Body of pancreas (tissue), 4 donors: ENCODE measurements at regions not wholly inside any gene's neighbourhood (a gene's known extent, or its start where the extent isn't known, plus 50 kb on each side); places are given as distances from the start of the nearest gene placed in this dataset.
A peak's percentile ranks its signal among the peaks of the same experiment; 100 is the strongest.

Source experiments
- ATAC-seq: fragments of 150-250 bp; one replicate; pipeline ENCODE4 v1.9.1; 2016
- DNase-seq, 4 donors: peaks; one replicate each; pipeline ENCODE4 v3.0.0-alpha.2; 2019
- H3K27ac ChIP-seq, 4 donors: fragments of 200-600 bp; sonication (generic); 1 replicate in 3 of 4; 2 replicates in 1 of 4; pipeline versions ENCODE4 v1.5.1 to v1.6.1; 2016 to 2019; ENCODE audit warnings: mild to moderate bottlenecking in 1 of 4, mixed read lengths in 1 of 4, moderate library complexity in 1 of 4
- H3K27me3 ChIP-seq, 2 donors: fragments of 200-600 bp; sonication (generic); one replicate each; pipeline ENCODE4 v1.6.0; 2016; ENCODE audit warnings: mild to moderate bottlenecking in 1 of 2
- H3K36me3 ChIP-seq, 2 donors: fragments of 200-600 bp; sonication (generic); replicated peaks in 1 of 2; 2 replicates each; pipeline ENCODE4 v1.5.1; 2016; ENCODE audit warnings: low read depth in 2 of 2; ENCODE audit not compliant: insufficient read depth in 1 of 2
- H3K4me1 ChIP-seq: fragments of 200-600 bp; sonication (generic); one replicate; pipeline ENCODE4 v1.6.0; 2016
- H3K4me3 ChIP-seq, 2 donors: fragments of 200-600 bp; sonication (generic); 1 replicate in 1 of 2; 2 replicates in 1 of 2; pipeline ENCODE4 v1.5.1; 2016 to 2019
- H3K9me3 ChIP-seq, 3 donors: fragments of 200-600 bp; sonication (generic); 1 replicate in 2 of 3; 2 replicates in 1 of 3; pipeline ENCODE4 v1.5.1; 2016
- POLR2A ChIP-seq, 3 donors: fragments of 450-650 bp; IDR thresholded peaks; one replicate each; pipeline ENCODE4 v1.6.1; 2016; ENCODE audit warnings: antibody characterized with exemption in 3 of 3, mild to moderate bottlenecking in 2 of 3
- WGBS, 2 donors: methylation state at CpG; one replicate each; pipeline ENCODE4 v1.1.5; 2017; 5-methylcytosine and 5-hydroxymethylcytosine counted together
- intact Hi-C: fragments of 100-400 bp; cut with DNase I; formaldehyde crosslinking; loops from one replicate; pipeline ENCODE4 v1.15.1; 2023
- TF ChIP-seq, protein P1 (sequence below), 7 experiments: fragments of 450-650 bp in 4 of 7; fragments of 200-600 bp in 3 of 7; sonication (generic) in 3 of 7; IDR thresholded peaks; one replicate each; pipeline ENCODE4 v1.5.1; 2016 to 2019; ENCODE audit warnings: antibody characterized with exemption in 7 of 7

DNA sequence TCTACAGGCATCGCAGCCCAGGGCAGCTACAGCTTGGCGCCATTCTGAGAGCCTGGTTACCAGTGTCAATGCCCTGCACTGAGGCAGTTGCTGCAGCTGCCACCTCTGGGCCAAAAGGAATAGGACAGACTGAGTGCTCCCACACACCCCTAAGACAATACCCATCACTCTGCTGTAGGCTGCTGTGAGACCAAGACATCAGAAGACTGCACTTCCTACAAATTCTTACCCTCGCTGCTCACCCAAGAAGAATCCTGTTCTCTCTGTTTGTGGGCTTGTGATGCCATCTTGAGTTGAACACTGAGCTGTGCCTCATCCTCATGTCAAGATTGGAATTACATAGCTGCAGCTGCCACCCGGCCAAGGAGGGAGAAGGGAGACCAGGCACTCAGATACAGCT is 1847.0 kb upstream of the PCDH10 start:
- ATAC-seq, result no peak
- intact Hi-C loops, result no loop called here
- no peak for DNase-seq
- H3K36me3 ChIP-seq, result no peaks in the 10 kb centered on the region
- H3K27ac ChIP-seq, result no peak overlapping the region
- no peak overlapping the region for H3K4me3 ChIP-seq
- no peaks in the 10 kb centered on the region for H3K27me3 ChIP-seq
- no peaks in the 10 kb centered on the region for H3K9me3 ChIP-seq
- TF ChIP-seq, protein P1, sequence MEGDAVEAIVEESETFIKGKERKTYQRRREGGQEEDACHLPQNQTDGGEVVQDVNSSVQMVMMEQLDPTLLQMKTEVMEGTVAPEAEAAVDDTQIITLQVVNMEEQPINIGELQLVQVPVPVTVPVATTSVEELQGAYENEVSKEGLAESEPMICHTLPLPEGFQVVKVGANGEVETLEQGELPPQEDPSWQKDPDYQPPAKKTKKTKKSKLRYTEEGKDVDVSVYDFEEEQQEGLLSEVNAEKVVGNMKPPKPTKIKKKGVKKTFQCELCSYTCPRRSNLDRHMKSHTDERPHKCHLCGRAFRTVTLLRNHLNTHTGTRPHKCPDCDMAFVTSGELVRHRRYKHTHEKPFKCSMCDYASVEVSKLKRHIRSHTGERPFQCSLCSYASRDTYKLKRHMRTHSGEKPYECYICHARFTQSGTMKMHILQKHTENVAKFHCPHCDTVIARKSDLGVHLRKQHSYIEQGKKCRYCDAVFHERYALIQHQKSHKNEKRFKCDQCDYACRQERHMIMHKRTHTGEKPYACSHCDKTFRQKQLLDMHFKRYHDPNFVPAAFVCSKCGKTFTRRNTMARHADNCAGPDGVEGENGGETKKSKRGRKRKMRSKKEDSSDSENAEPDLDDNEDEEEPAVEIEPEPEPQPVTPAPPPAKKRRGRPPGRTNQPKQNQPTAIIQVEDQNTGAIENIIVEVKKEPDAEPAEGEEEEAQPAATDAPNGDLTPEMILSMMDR (IDR thresholded peaks at IDR 0.05), result peak in 4 of 7 experiments; percentile 22 to 35 (median 30)
- no peak for TF ChIP-seq POLR2A (IDR thresholded peaks at IDR 0.05)
- 50 to 67% methylated on average over 4 of the region's 4 CpGs for WGBS, 2 donors
- no peaks in the 10 kb centered on the region for H3K4me1 ChIP-seq

DNA sequence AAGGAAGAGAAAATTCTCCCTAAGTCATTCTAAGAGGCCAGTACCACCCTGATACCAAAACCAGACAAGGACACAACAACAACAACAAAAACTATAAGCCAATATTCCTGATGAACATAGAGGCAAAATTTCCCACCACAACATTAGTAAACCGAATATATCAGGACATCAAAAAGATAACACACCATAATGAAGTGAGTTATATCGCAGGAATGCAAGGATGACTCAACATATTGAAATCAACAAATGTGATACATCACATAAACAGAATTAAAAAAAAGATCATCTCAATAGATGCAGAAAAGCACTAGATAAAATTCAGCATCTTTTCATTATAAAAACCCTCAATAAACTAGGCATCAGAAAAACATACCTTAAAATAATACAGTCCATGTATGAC is 1844.4 kb upstream of the PCDH10 start:
- ATAC-seq (no peak), DNase-seq (no peak)
- intact Hi-C loops, result no loop called here
- Histone ChIP-seq H3K9me3 (no peaks in the 10 kb centered on the region), H3K36me3 (no peaks in the 10 kb centered on the region), H3K4me1 (no peaks in the 10 kb centered on the region), H3K27ac (no peak overlapping the region), H3K27me3 (no peaks in the 10 kb centered on the region), H3K4me3 (no peak overlapping the region)
- 79 to 80% methylated on average over 2 of the region's 2 CpGs for WGBS, 2 donors
- no peak for TF ChIP-seq POLR2A (IDR thresholded peaks at IDR 0.05)
- TF ChIP-seq, protein P1 (IDR thresholded peaks at IDR 0.05), result no peak

DNA sequence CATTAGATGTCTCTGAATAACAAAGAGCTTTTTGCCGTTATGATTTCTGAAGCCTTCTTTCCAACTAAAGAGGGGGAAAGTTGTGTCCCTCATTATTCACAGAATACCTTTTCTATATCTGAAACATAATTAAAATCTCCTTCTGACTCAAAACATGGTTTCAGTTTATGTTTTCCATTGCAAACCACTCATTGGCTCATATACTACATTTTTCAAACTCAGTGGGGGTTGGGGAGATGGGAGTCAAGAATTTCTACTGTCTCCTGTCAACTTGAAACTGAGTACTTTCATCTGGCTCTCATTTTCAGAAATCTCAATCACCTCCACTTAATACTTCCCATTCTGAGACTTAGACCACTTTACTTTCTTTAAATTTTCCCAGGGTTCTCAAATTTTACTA is 1839.5 kb upstream of the PCDH10 start:
- Histone ChIP-seq H3K36me3 (no peaks in the 10 kb centered on the region), H3K27me3 (no peaks in the 10 kb centered on the region), H3K4me1 (no peaks in the 10 kb centered on the region), H3K27ac (no peak overlapping the region), H3K9me3 (no peaks in the 10 kb centered on the region), H3K4me3 (no peak overlapping the region)
- no peak for ATAC-seq
- TF ChIP-seq, protein P1 (IDR thresholded peaks at IDR 0.05), result no peak
- no peak for TF ChIP-seq POLR2A (IDR thresholded peaks at IDR 0.05)
- DNase-seq, result no peak
- intact Hi-C loops, result no loop called here
- WGBS, 2 donors, result 81 to 84% methylated on average over 1 of the region's 1 CpG

DNA sequence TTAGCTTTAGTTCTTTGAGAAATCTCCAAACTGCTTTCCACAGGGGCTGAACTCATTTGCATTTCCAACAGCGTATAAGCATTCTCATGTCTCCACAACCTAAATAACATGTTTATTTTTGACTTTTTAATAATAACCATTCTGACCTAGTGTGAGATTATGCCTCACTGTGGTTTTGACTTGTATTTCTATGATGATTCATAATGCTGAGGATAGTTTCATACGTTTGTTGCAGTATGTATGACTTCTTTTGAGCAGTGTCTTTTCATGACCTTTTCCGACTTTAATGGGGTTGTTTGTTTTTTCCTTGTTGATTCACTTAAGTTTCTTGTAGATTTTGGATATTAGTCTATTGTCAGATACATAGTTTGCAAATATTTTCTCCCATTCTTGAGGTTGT is 1833.0 kb upstream of the PCDH10 start:
- H3K4me1 ChIP-seq, result no peaks in the 10 kb centered on the region
- H3K36me3 ChIP-seq, result no peaks in the 10 kb centered on the region
- H3K9me3 ChIP-seq, result no peaks in the 10 kb centered on the region
- no peak overlapping the region for H3K27ac ChIP-seq
- H3K27me3 ChIP-seq, result no peaks in the 10 kb centered on the region
- TF ChIP-seq, protein P1 (IDR thresholded peaks at IDR 0.05), result no peak
- H3K4me3 ChIP-seq, result no peak overlapping the region
- ATAC-seq (no peak), DNase-seq (no peak)
- 78 to 83% methylated on average over 3 of the region's 3 CpGs for WGBS, 2 donors
- intact Hi-C loops, result no loop called here

DNA sequence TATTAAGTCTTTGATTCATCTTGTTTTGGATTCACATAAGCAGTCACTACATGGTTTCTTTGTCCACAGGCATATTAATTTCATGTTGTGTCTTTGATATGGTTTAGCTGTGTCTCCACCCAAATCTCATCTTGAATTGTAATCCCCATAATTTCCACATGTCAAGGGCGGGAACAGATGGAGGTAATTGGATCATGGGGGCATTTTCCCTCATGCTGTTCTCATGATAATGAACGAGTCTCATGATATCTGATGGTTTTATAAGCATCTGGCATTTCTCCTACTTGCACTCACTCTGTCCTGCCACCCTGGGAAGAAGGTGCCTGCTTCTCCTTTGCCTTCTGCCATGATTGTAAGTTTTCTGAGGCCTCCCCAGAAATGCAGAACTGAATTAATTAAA is 1811.2 kb upstream of the PCDH10 start:
- no peak for TF ChIP-seq POLR2A (IDR thresholded peaks at IDR 0.05)
- TF ChIP-seq, protein P1 (IDR thresholded peaks at IDR 0.05), result no peak
- no peak for ATAC-seq
- intact Hi-C loops, result no loop called here
- Histone ChIP-seq H3K4me3 (no peak overlapping the region), H3K4me1 (no peaks in the 10 kb centered on the region), H3K9me3 (no peaks in the 10 kb centered on the region), H3K27me3 (no peaks in the 10 kb centered on the region), H3K27ac (no peak overlapping the region), H3K36me3 (no peaks in the 10 kb centered on the region)
- WGBS, 2 donors, result 43 to 61% methylated on average over 2 of the region's 2 CpGs
- DNase-seq, result no peak
